ENCODE measurements at regions not wholly inside any gene's neighbourhood (a gene's known extent, or its start where the extent isn't known, plus 50 kb on each side); places are given as distances from the start of the nearest gene placed in this dataset.
A peak's percentile ranks its signal among the peaks of the same experiment; 100 is the strongest.

DNA sequence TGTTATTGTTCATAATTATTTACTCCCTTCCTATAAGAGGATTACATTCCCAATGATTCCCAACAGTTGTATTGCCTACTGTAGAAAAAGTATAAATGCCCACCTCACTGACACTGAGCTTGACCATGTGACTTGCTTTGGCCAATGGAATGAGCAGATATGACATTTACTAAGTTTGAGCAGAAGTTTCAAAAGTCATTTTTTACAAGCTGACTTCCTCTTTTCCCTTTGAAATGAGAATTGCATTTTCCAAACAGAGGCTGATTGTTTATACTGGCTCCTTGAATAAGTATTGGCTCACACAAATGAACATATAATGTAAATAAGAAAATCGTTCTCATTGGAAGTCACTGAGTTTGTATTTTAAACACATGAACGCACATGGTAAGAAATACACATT, 116.4 kb upstream of the LRFN5 start:
- no peaks in the 10 kb centered on the region for H3K27me3 ChIP-seq (ENCODE audit: control insufficient read depth, insufficient read depth, low read length)
- no peaks in the 10 kb centered on the region for H3K9me3 ChIP-seq (ENCODE audit: control insufficient read depth, insufficient read depth, low read length)
- H3K4me1 ChIP-seq (ENCODE audit: control insufficient read depth, insufficient read depth, low read length): no peaks in the 10 kb centered on the region
- H3K36me3 ChIP-seq (ENCODE audit: control insufficient read depth, insufficient read depth, low read length): no peaks in the 10 kb centered on the region
- WGBS (ENCODE audit: insufficient coverage): no CpG with 5 or more reads among the region's 2 CpGs
- no peak for DNase-seq (ENCODE audit: low read depth in 4 of 6, low spot score in 6 of 6)
- H3K27ac ChIP-seq (ENCODE audit: low read depth, low read length): no peak overlapping the region
- H3K4me3 ChIP-seq (ENCODE audit: low read depth, low read length): no peak overlapping the region

DNA sequence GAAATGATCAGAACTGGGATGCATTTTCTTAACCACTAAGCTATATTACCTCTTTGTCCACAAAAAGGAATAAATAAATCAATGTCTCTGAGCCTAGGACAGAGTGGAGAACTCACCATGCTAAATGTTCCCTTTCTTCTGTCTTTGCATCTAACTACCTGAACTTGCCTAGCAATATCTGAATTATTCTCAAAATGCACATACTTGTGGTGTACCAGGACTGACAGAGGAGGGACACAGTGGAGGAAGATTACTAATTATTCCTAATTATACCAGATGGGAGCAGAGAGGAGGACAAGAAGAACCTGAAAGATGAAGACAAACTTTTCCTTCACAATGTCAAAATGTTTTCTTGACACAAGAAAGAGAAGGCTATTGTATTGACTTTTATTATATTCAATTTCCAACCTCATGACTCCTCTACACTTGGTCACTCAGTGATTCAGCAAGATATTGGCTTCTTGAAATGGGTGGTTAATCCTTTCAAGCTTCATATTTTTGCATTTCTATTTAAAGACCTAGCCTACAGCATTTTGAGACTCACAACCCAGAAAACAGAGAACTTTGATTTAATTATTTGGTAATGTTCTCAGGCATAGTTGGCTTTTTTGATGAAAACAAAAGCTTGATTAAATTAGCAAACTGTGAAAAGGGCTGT, 117.2 kb upstream of the LRFN5 start:
- Histone ChIP-seq H3K4me1 (ENCODE audit: control insufficient read depth, insufficient read depth, low read length) (no peaks in the 10 kb centered on the region), H3K9me3 (ENCODE audit: control insufficient read depth, insufficient read depth, low read length) (no peaks in the 10 kb centered on the region), H3K36me3 (ENCODE audit: control insufficient read depth, insufficient read depth, low read length) (no peaks in the 10 kb centered on the region), H3K4me3 (ENCODE audit: low read depth, low read length) (no peak overlapping the region), H3K27me3 (ENCODE audit: control insufficient read depth, insufficient read depth, low read length) (no peaks in the 10 kb centered on the region), H3K27ac (ENCODE audit: low read depth, low read length) (no peak overlapping the region)
- DNase-seq (ENCODE audit: low read depth in 4 of 6, low spot score in 6 of 6): no peak

- Histone ChIP-seq H3K27ac (ENCODE audit: low read depth, low read length) (no peak overlapping the region), H3K4me1 (ENCODE audit: control insufficient read depth, insufficient read depth, low read length) (no peaks in the 10 kb centered on the region), H3K36me3 (ENCODE audit: control insufficient read depth, insufficient read depth, low read length) (no peaks in the 10 kb centered on the region), H3K27me3 (ENCODE audit: control insufficient read depth, insufficient read depth, low read length) (no peaks in the 10 kb centered on the region), H3K9me3 (ENCODE audit: control insufficient read depth, insufficient read depth, low read length) (no peaks in the 10 kb centered on the region), H3K4me3 (ENCODE audit: low read depth, low read length) (no peak overlapping the region)
- DNase-seq (ENCODE audit: low read depth in 4 of 6, low spot score in 6 of 6): no peak
- no CpG with 5 or more reads among the region's 1 CpG for WGBS (ENCODE audit: insufficient coverage)
Measured at GRCh38 chr14:41488401-41488800, 118.3 kb upstream of the LRFN5 start.

- no peak overlapping the region for H3K4me3 ChIP-seq (ENCODE audit: low read depth, low read length)
- no peaks in the 10 kb centered on the region for H3K36me3 ChIP-seq (ENCODE audit: control insufficient read depth, insufficient read depth, low read length)
- H3K4me1 ChIP-seq (ENCODE audit: control insufficient read depth, insufficient read depth, low read length): no peaks in the 10 kb centered on the region
- DNase-seq (ENCODE audit: low read depth in 4 of 6, low spot score in 6 of 6): no peak
- no peak overlapping the region for H3K27ac ChIP-seq (ENCODE audit: low read depth, low read length)
- H3K27me3 ChIP-seq (ENCODE audit: control insufficient read depth, insufficient read depth, low read length): no peaks in the 10 kb centered on the region
- no peaks in the 10 kb centered on the region for H3K9me3 ChIP-seq (ENCODE audit: control insufficient read depth, insufficient read depth, low read length)
Measured at GRCh38 chr14:41482861-41483260, 123.8 kb upstream of the LRFN5 start.

GRCh38 chr14:41476526-41476925, 130.2 kb upstream of the LRFN5 start:
- peak in 1 of 6 donors; percentile 17 for DNase-seq (ENCODE audit: low read depth in 4 of 6, low spot score in 6 of 6)
- WGBS (ENCODE audit: insufficient coverage): 33% methylated on average over 1 of the region's 1 CpG
- no peak overlapping the region for H3K4me3 ChIP-seq (ENCODE audit: low read depth, low read length)

GRCh38 chr14:41461380-41461779, 145.3 kb upstream of the LRFN5 start:
- Histone ChIP-seq H3K4me3 (ENCODE audit: low read depth, low read length) (no peak overlapping the region), H3K27ac (ENCODE audit: low read depth, low read length) (no peak overlapping the region), H3K36me3 (ENCODE audit: control insufficient read depth, insufficient read depth, low read length) (no peaks in the 10 kb centered on the region), H3K27me3 (ENCODE audit: control insufficient read depth, insufficient read depth, low read length) (no peaks in the 10 kb centered on the region), H3K9me3 (ENCODE audit: control insufficient read depth, insufficient read depth, low read length) (no peaks in the 10 kb centered on the region), H3K4me1 (ENCODE audit: control insufficient read depth, insufficient read depth, low read length) (no peaks in the 10 kb centered on the region)
- DNase-seq (ENCODE audit: low read depth in 4 of 6, low spot score in 6 of 6): no peak

More at GRCh38 chr14:41476526-41476925, 130.2 kb upstream of the LRFN5 start:
- H3K36me3 ChIP-seq (ENCODE audit: control insufficient read depth, insufficient read depth, low read length): no peaks in the 10 kb centered on the region
- H3K9me3 ChIP-seq (ENCODE audit: control insufficient read depth, insufficient read depth, low read length): no peaks in the 10 kb centered on the region
- H3K27ac ChIP-seq (ENCODE audit: low read depth, low read length): no peak overlapping the region
- no peaks in the 10 kb centered on the region for H3K4me1 ChIP-seq (ENCODE audit: control insufficient read depth, insufficient read depth, low read length)
- no peaks in the 10 kb centered on the region for H3K27me3 ChIP-seq (ENCODE audit: control insufficient read depth, insufficient read depth, low read length)

DNA sequence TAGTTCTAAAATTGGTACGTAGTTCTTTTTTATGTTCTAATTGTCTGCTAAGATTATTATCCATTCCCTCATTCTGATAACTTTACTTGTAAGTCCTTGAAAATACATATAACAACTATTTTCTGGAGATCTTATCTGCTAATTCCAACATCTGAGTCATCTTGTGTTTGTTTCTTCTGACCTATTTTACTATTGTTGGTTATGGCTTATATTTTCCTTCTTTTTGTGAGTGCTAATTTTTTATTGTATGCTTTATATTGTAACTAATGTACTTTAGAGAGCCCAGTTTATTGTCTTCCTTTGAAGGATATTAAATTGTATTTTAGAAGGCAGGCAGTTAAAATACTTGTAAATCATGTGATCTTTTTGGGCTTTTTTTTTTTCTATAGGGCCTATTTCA, 149.3 kb upstream of the LRFN5 start:
- Histone ChIP-seq H3K27me3 (ENCODE audit: control insufficient read depth, insufficient read depth, low read length) (no peaks in the 10 kb centered on the region), H3K27ac (ENCODE audit: low read depth, low read length) (no peak overlapping the region), H3K4me3 (ENCODE audit: low read depth, low read length) (no peak overlapping the region), H3K9me3 (ENCODE audit: control insufficient read depth, insufficient read depth, low read length) (no peaks in the 10 kb centered on the region), H3K36me3 (ENCODE audit: control insufficient read depth, insufficient read depth, low read length) (no peaks in the 10 kb centered on the region), H3K4me1 (ENCODE audit: control insufficient read depth, insufficient read depth, low read length) (no peaks in the 10 kb centered on the region)
- DNase-seq (ENCODE audit: low read depth in 4 of 6, low spot score in 6 of 6): no peak
- WGBS (ENCODE audit: insufficient coverage): no CpG with 5 or more reads among the region's 1 CpG

DNA sequence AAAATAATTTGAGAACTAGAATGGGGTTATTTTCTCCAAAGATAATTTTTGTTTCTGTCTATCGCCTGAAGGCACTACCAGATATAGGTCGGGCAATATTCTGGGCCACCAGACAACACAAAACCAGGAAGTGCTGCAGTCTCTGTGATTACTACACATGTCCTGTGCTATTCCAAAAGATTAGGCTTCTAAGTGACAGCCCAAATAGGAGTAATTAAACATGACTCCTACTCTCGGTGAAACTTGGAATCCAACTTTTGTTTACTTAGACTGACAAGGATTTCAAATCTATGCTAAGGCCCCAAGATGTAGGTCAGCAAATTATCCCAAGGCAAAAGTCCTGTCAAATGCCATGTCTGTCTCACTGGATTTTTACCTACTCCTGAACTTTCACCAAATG, 157.6 kb upstream of the LRFN5 start:
- Histone ChIP-seq H3K9me3 (ENCODE audit: control insufficient read depth, insufficient read depth, low read length) (no peaks in the 10 kb centered on the region), H3K36me3 (ENCODE audit: control insufficient read depth, insufficient read depth, low read length) (no peaks in the 10 kb centered on the region), H3K27me3 (ENCODE audit: control insufficient read depth, insufficient read depth, low read length) (no peaks in the 10 kb centered on the region), H3K27ac (ENCODE audit: low read depth, low read length) (no peak overlapping the region), H3K4me3 (ENCODE audit: low read depth, low read length) (no peak overlapping the region), H3K4me1 (ENCODE audit: control insufficient read depth, insufficient read depth, low read length) (no peaks in the 10 kb centered on the region)
- no peak for DNase-seq (ENCODE audit: low read depth in 4 of 6, low spot score in 6 of 6)
- 76% methylated on average over 3 of the region's 3 CpGs for WGBS (ENCODE audit: insufficient coverage)

DNA sequence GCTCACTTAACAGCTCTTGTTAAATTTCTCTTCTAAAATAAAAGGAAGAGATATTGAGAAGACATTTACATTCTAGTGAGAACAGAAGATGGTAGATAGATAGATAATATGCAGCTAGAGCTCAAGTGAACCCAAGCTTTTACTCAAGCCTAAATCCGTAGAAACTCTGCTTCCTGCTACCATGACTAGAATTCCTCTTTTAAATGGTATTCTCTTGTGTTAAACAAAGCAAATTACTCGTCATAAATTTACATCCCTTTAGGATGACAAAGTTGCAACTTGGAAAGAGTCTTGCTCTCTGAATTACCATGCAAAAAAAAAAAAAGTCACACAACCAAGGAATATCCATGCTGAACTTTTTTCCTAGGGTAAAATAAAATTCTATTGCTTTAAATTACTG, 160.7 kb upstream of the LRFN5 start:
- no peak overlapping the region for H3K4me3 ChIP-seq (ENCODE audit: low read depth, low read length)
- WGBS (ENCODE audit: insufficient coverage): 60% methylated on average over 1 of the region's 2 CpGs
- no peaks in the 10 kb centered on the region for H3K27me3 ChIP-seq (ENCODE audit: control insufficient read depth, insufficient read depth, low read length)
- H3K27ac ChIP-seq (ENCODE audit: low read depth, low read length): no peak overlapping the region
- no peaks in the 10 kb centered on the region for H3K4me1 ChIP-seq (ENCODE audit: control insufficient read depth, insufficient read depth, low read length)
- no peak for DNase-seq (ENCODE audit: low read depth in 4 of 6, low spot score in 6 of 6)
- no peaks in the 10 kb centered on the region for H3K36me3 ChIP-seq (ENCODE audit: control insufficient read depth, insufficient read depth, low read length)
- no peaks in the 10 kb centered on the region for H3K9me3 ChIP-seq (ENCODE audit: control insufficient read depth, insufficient read depth, low read length)

- no CpG with 5 or more reads among the region's 3 CpGs for WGBS (ENCODE audit: insufficient coverage)
- no peak overlapping the region for H3K27ac ChIP-seq (ENCODE audit: low read depth, low read length)
- H3K27me3 ChIP-seq (ENCODE audit: control insufficient read depth, insufficient read depth, low read length): no peaks in the 10 kb centered on the region
- no peak for DNase-seq (ENCODE audit: low read depth in 4 of 6, low spot score in 6 of 6)
- H3K9me3 ChIP-seq (ENCODE audit: control insufficient read depth, insufficient read depth, low read length): no peaks in the 10 kb centered on the region
- no peaks in the 10 kb centered on the region for H3K4me1 ChIP-seq (ENCODE audit: control insufficient read depth, insufficient read depth, low read length)
- no peaks in the 10 kb centered on the region for H3K36me3 ChIP-seq (ENCODE audit: control insufficient read depth, insufficient read depth, low read length)
- no peak overlapping the region for H3K4me3 ChIP-seq (ENCODE audit: low read depth, low read length)
Measured at GRCh38 chr14:41423503-41423902, 183.2 kb upstream of the LRFN5 start.
